B cell (primary cell): ENCODE measurements at regions not wholly inside any gene's neighbourhood (a gene's known extent, or its start where the extent isn't known, plus 50 kb on each side); places are given as distances from the start of the nearest gene placed in this dataset.

Experiments
- ATAC-seq: fragments of 200-7000 bp; cut with Tn5 transposase; one replicate; pipeline ENCODE4 v1.10.0; 2021; ENCODE audit warnings: low read depth, mild to moderate bottlenecking, moderate number of reproducible peaks, moderate library complexity
- CTCF ChIA-PET: fragments of 350-600 bp; sonication (Branson Sonifier 250); formaldehyde crosslinking; loops from one replicate; lab custom pipeline; 2021; ENCODE audit warnings: antibody characterized with exemption, inconsistent platforms; lab: Charles Lee
- POLR2A ChIA-PET: fragments of 350-600 bp; sonication (Branson Sonifier 250); formaldehyde crosslinking; loops from one replicate; lab custom pipeline; 2021; ENCODE audit warnings: antibody characterized with exemption; lab: Charles Lee
- DNase-seq: peaks from one replicate; pipeline ENCODE4 v3.0.0; 2013
- H2AFZ ChIP-seq: 2 replicates; pipeline ENCODE4 v1.6.1; 2012; ENCODE audit warnings: mild to moderate bottlenecking, low read depth, low read length; ENCODE audit not compliant: insufficient read depth, poor library complexity, severe bottlenecking
- H3K27ac ChIP-seq, 2 donors: 1 replicate in 1 of 2; 2 replicates in 1 of 2; pipeline ENCODE4 v1.5.1; 2012 to 2013; ENCODE audit warnings: low read length in 2 of 2, mild to moderate bottlenecking in 2 of 2, moderate library complexity in 1 of 2
- H3K27me3 ChIP-seq, 4 experiments: fragments of 200-600 bp in 1 of 4; sonication (generic) in 1 of 4; replicated peaks in 1 of 4; 1 replicate in 2 of 4; 2 replicates in 2 of 4; pipeline versions ENCODE4 v1.6.1 to v1.7.0; 2013 to 2016; ENCODE audit warnings: low read length in 3 of 4, mild to moderate bottlenecking in 2 of 4, mixed read lengths in 1 of 4, moderate library complexity in 1 of 4; ENCODE audit not compliant: insufficient read depth in 4 of 4, control insufficient read depth in 3 of 4; ENCODE audit errors: control extremely low read depth in 1 of 4
- H3K36me3 ChIP-seq, 2 experiments: replicated peaks in 1 of 2; 1 replicate in 1 of 2; 2 replicates in 1 of 2; pipeline versions ENCODE4 v1.6.1 to v1.7.1; 2013; ENCODE audit warnings: low read length in 1 of 2; ENCODE audit not compliant: insufficient read depth in 2 of 2, control insufficient read depth in 1 of 2; ENCODE audit errors: control extremely low read depth in 1 of 2, extremely low read depth in 1 of 2
- H3K4me1 ChIP-seq, 2 donors: fragments of 200-600 bp in 1 of 2; sonication (generic) in 1 of 2; 1 replicate in 1 of 2; 2 replicates in 1 of 2; pipeline versions ENCODE4 v1.5.1 to v1.6.1; 2013 to 2017; ENCODE audit warnings: low read length in 2 of 2; ENCODE audit not compliant: control insufficient read depth in 2 of 2, insufficient read depth in 2 of 2
- H3K4me2 ChIP-seq: replicated peaks from 2 replicates; pipeline ENCODE3; 2012; ENCODE audit warnings: mild to moderate bottlenecking, low read depth, low read length; ENCODE audit not compliant: poor library complexity, severe bottlenecking
- H3K4me3 ChIP-seq, 5 experiments: fragments of 200-600 bp in 1 of 5; sonication (generic) in 1 of 5; 1 replicate in 3 of 5; 2 replicates in 2 of 5; pipeline versions ENCODE4 v1.5.1 to v1.7.0; 2011 to 2016; ENCODE audit warnings: low read length in 4 of 5, mild to moderate bottlenecking in 4 of 5, low read depth in 2 of 5, control low read depth in 1 of 5, moderate library complexity in 1 of 5; ENCODE audit not compliant: insufficient read depth in 1 of 5; ENCODE audit errors: control extremely low read depth in 1 of 5, extremely low read depth in 1 of 5
- H3K79me2 ChIP-seq: fragments of 200-600 bp; sonication (generic); one replicate; pipeline ENCODE4 v1.6.0; 2016; ENCODE audit warnings: low read length; ENCODE audit not compliant: control insufficient read depth, insufficient read depth
- H3K9ac ChIP-seq: fragments of 200-600 bp; sonication (generic); 2 replicates; pipeline ENCODE4 v1.6.1; 2017; ENCODE audit warnings: mild to moderate bottlenecking, low read length, moderate library complexity
- H3K9me3 ChIP-seq, 3 donors: one replicate each; pipeline versions ENCODE4 v1.6.1 to v1.7.1; 2013; ENCODE audit warnings: low read length in 2 of 3; ENCODE audit not compliant: control insufficient read depth in 2 of 3, insufficient read depth in 1 of 3; ENCODE audit errors: control extremely low read depth in 1 of 3
- H4K20me1 ChIP-seq: 2 replicates; pipeline ENCODE4 v1.6.0; 2012; ENCODE audit warnings: mild to moderate bottlenecking, low read length; ENCODE audit not compliant: insufficient read depth, control insufficient read depth, poor library complexity, severe bottlenecking
- H3K27ac Mint-ChIP-seq: one replicate; pipeline ENCODE4 v1.8.0; 2021; ENCODE audit warnings: mixed read lengths
- H3K27me3 Mint-ChIP-seq: one replicate; pipeline ENCODE4 v1.8.0; 2021; ENCODE audit warnings: mixed read lengths
- H3K4me1 Mint-ChIP-seq: one replicate; pipeline ENCODE4 v1.8.0; 2021; ENCODE audit warnings: mixed read lengths
- H3K4me3 Mint-ChIP-seq: one replicate; pipeline ENCODE4 v1.8.0; 2021; ENCODE audit warnings: mixed read lengths
- H3K9me3 Mint-ChIP-seq: one replicate; pipeline ENCODE4 v1.8.0; 2022; ENCODE audit warnings: mixed read lengths; ENCODE audit not compliant: insufficient read depth
- EZH2 ChIP-seq: IDR thresholded peaks from 2 replicates; pipeline ENCODE4 v1.6.1; 2012; ENCODE audit warnings: borderline replicate concordance, low read depth, mild to moderate bottlenecking, moderate library complexity, low read length; ENCODE audit not compliant: insufficient read depth, poor library complexity, severe bottlenecking
- WGBS: methylation state at CpG from one replicate; pipeline ENCODE4 v1.1.5; 2013; ENCODE audit warnings: missing lambda C conversion rate; ENCODE audit not compliant: insufficient coverage; 5-methylcytosine and 5-hydroxymethylcytosine counted together
- intact Hi-C: fragments of 100-400 bp; cut with micrococcal nuclease; formaldehyde crosslinking; loops from one replicate; pipeline ENCODE4 v1.10.0; 2022
- TF ChIP-seq, protein P1 (sequence below): fragments of 200-600 bp; IDR thresholded peaks from one replicate; pipeline ENCODE4 v1.8.0; 2022; ENCODE audit warnings: antibody characterized with exemption, mild to moderate bottlenecking

DNA sequence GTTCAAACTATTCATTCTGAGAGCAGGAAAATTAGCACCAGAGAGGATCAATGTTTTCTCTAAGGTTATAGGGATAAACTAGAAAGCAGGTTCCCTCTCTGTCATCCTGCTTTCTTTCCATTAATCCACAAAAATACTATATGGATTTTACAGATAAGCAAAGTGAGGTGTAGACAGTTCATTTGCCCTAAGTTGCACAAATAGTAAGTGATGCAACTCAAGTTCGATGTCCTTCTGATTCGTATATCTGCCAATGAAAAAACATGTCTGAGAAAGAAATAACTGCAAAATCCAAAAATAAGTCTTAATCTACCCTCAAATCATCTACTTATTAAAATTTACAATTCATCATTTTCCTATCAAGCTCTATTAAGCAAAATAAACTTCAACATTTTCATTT is 254.6 kb upstream of the USP15 start:
- Histone ChIP-seq H3K4me3 (no peak overlapping the region), H3K4me1 (no peaks in the 10 kb centered on the region), H3K27ac (no peak overlapping the region), H2AFZ (no peak overlapping the region), H3K79me2 (no peaks in the 10 kb centered on the region), H4K20me1 (no peaks in the 10 kb centered on the region), H3K27me3 (no peaks in the 10 kb centered on the region), H3K9ac (no peak overlapping the region), H3K9me3 (no peaks in the 10 kb centered on the region), H3K36me3 (no peaks in the 10 kb centered on the region), H3K4me2 (no peak overlapping the region)
- intact Hi-C loops, result loop anchor here (2.0 kb wide), 1 partner anchor 187 kb away; a partner anchor contains a TSS
- DNase-seq (no peak), ATAC-seq (no peak)
- no peaks in the 10 kb centered on the region for H3K9me3 Mint-ChIP-seq
- H3K4me3 Mint-ChIP-seq, result no peak overlapping the region
- H3K4me1 Mint-ChIP-seq, result no peaks in the 10 kb centered on the region
- H3K27ac Mint-ChIP-seq, result no peak overlapping the region
- no peaks in the 10 kb centered on the region for H3K27me3 Mint-ChIP-seq
- ChIA-PET POLR2A (no interaction called here), CTCF (interaction anchor here (1.2 to 1.8 kb wide), 2 partner anchors 7 to 11 kb away, joined by 5 to 6 read pairs; no protein-coding TSS in a partner anchor)
- TF ChIP-seq, protein P1, sequence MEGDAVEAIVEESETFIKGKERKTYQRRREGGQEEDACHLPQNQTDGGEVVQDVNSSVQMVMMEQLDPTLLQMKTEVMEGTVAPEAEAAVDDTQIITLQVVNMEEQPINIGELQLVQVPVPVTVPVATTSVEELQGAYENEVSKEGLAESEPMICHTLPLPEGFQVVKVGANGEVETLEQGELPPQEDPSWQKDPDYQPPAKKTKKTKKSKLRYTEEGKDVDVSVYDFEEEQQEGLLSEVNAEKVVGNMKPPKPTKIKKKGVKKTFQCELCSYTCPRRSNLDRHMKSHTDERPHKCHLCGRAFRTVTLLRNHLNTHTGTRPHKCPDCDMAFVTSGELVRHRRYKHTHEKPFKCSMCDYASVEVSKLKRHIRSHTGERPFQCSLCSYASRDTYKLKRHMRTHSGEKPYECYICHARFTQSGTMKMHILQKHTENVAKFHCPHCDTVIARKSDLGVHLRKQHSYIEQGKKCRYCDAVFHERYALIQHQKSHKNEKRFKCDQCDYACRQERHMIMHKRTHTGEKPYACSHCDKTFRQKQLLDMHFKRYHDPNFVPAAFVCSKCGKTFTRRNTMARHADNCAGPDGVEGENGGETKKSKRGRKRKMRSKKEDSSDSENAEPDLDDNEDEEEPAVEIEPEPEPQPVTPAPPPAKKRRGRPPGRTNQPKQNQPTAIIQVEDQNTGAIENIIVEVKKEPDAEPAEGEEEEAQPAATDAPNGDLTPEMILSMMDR, result no peak
- TF ChIP-seq EZH2, result no peak
- WGBS, result 87% methylated on average over 2 of the region's 2 CpGs

- no peak overlapping the region for H3K27ac Mint-ChIP-seq
- no peaks in the 10 kb centered on the region for H3K4me1 Mint-ChIP-seq
- WGBS, result 71% methylated on average over 1 of the region's 5 CpGs
- DNase-seq (peak; percentile 16), ATAC-seq (no peak)
- Histone ChIP-seq H3K9ac (no peak overlapping the region), H3K4me1 (no peaks in the 10 kb centered on the region), H4K20me1 (no peaks in the 10 kb centered on the region), H3K27me3 (no peaks in the 10 kb centered on the region), H3K27ac (no peak overlapping the region), H3K4me3 (no peak overlapping the region), H3K4me2 (no peak overlapping the region), H3K36me3 (no peaks in the 10 kb centered on the region), H2AFZ (no peak overlapping the region), H3K79me2 (no peaks in the 10 kb centered on the region), H3K9me3 (peaks cover 0 to 3% (median 0%) of the 10 kb centered on the region in 3 donors)
- H3K4me3 Mint-ChIP-seq, result no peak overlapping the region
- intact Hi-C loops, result no loop called here
- no peaks in the 10 kb centered on the region for H3K9me3 Mint-ChIP-seq
- POLR2A ChIA-PET, result no interaction called here
- no peaks in the 10 kb centered on the region for H3K27me3 Mint-ChIP-seq
- CTCF ChIA-PET, result interaction anchor here (1.2 to 1.8 kb wide), 2 partner anchors 8 to 11 kb away, joined by 5 to 6 read pairs; no protein-coding TSS in a partner anchor
- TF ChIP-seq, protein P1, result peak; percentile 76
- no peak for TF ChIP-seq EZH2
Observed at GRCh38 chr12:62006076-62006732, 254.0 kb upstream of the USP15 start.
